IPS-20b (cell line): ENCODE measurements at regions not wholly inside any gene's neighbourhood (a gene's known extent, or its start where the extent isn't known, plus 50 kb on each side); places are given as distances from the start of the nearest gene placed in this dataset.

ENCODE experiments used
- H3K27ac ChIP-seq: one replicate; pipeline ENCODE4 v1.5.1; 2013; ENCODE audit warnings: low read length
- H3K27me3 ChIP-seq: 2 replicates; pipeline ENCODE4 v1.6.1; 2013; ENCODE audit warnings: mild to moderate bottlenecking, low read length, inconsistent platforms; ENCODE audit not compliant: insufficient read depth
- H3K36me3 ChIP-seq: 2 replicates; pipeline ENCODE4 v1.6.1; 2013; ENCODE audit warnings: low read depth, mild to moderate bottlenecking, inconsistent platforms, low read length, moderate library complexity; ENCODE audit not compliant: insufficient read depth
- H3K4me1 ChIP-seq: 2 replicates; pipeline ENCODE4 v1.6.1; 2013; ENCODE audit warnings: mild to moderate bottlenecking, control low read depth, inconsistent platforms, low read length, moderate library complexity; ENCODE audit not compliant: insufficient read depth
- H3K4me3 ChIP-seq: 2 replicates; pipeline ENCODE4 v1.5.1; 2013; ENCODE audit warnings: mild to moderate bottlenecking, low read length, inconsistent platforms
- H3K9ac ChIP-seq: 2 replicates; pipeline ENCODE4 v1.6.1; 2013; ENCODE audit warnings: low read depth, mild to moderate bottlenecking, inconsistent platforms, low read length, moderate library complexity
- H3K9me3 ChIP-seq: 2 replicates; pipeline ENCODE4 v1.6.1; 2013; ENCODE audit warnings: mild to moderate bottlenecking, low read depth, low read length, inconsistent platforms; ENCODE audit not compliant: insufficient read depth

DNA sequence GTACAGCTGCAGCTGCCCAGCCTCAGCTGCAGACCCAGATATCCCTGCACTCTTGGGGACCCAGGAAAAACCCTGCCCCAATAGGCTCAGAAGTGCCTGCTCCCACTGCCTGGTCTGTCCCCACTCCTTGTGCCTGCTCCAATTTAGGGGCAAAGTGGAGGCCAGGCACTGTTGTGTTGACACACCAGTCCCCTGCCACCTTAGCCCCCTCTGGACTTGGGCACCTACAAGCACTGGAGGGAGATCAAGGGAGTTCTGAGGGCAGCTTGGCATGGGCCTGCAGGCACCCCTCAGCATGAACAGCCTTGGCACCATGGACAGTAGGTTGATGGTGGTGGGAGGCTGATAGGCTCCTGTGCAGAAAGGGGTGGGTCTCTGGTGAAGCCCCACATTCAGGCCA is 2020.8 kb upstream of the ADGRL3 start:
- no peaks in the 10 kb centered on the region for H3K27me3 ChIP-seq
- H3K9ac ChIP-seq: no peak overlapping the region
- no peak overlapping the region for H3K4me3 ChIP-seq
- H3K4me1 ChIP-seq: no peaks in the 10 kb centered on the region
- H3K36me3 ChIP-seq: no peaks in the 10 kb centered on the region
- H3K27ac ChIP-seq: no peak overlapping the region
- no peaks in the 10 kb centered on the region for H3K9me3 ChIP-seq

DNA sequence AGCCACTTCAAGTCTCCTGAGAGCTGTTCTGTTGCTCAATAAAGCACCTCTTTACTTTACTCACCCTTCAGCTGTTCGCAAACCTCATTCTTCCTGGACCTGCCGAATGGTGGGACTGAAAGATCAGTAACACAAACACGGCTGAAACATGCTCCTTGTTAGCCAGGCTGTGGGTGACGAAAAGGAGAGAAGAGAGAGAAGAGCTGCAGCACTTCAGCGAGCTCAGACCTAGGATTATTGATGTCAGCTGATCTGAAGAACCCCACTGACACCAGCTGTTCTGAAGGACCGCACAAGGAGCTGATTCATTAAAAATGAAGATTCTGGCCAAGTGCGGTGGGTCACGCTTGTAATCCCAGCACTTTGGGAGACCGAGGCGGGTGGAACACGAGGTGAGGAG is 2020.0 kb upstream of the ADGRL3 start:
- Histone ChIP-seq H3K27ac (no peak overlapping the region), H3K4me1 (no peaks in the 10 kb centered on the region), H3K9ac (no peak overlapping the region), H3K36me3 (no peaks in the 10 kb centered on the region), H3K4me3 (no peak overlapping the region), H3K9me3 (no peaks in the 10 kb centered on the region), H3K27me3 (no peaks in the 10 kb centered on the region)

DNA sequence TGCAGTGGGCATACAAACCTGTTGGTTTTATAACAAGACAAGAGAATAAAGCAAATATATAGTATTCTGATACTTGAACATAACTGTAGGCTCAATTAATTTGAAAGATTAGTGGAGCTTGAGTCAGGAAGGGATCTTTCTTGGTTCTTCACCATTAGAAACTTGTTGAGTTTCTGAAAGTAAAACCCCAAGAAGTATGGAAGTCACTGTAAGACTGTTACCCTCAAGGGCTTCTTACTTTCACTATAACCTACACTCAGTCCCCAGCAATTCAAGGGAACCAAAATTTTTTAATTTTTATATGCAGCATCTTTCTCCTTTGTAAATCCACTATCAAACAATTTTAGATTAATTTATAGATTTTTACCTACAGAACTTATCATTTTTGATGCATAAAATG is 2019.2 kb upstream of the ADGRL3 start:
- no peaks in the 10 kb centered on the region for H3K9me3 ChIP-seq
- H3K4me3 ChIP-seq: no peak overlapping the region
- H3K9ac ChIP-seq: no peak overlapping the region
- no peaks in the 10 kb centered on the region for H3K27me3 ChIP-seq
- no peaks in the 10 kb centered on the region for H3K4me1 ChIP-seq
- no peaks in the 10 kb centered on the region for H3K36me3 ChIP-seq
- no peak overlapping the region for H3K27ac ChIP-seq

DNA sequence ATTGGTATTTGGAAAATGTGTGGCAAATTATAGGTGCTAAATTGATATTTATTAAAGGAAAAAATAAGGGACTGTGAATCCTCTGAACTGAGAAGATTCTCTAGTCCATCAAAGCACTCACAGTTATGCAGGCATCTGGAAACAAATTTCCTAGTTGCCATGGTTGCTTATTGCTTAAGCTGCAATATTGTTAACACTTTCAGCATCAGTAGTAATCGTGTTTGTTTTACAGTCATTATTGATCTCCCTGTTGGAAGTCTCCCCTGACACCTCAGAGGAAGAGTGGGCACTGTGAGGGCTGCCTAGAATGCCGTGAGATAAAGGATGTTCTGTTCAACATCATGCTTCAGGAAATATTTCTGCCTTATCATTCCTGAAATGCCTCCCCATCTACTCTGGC is 2004.3 kb upstream of the ADGRL3 start:
- no peaks in the 10 kb centered on the region for H3K36me3 ChIP-seq
- no peak overlapping the region for H3K9ac ChIP-seq
- H3K27me3 ChIP-seq: no peaks in the 10 kb centered on the region
- H3K9me3 ChIP-seq: no peaks in the 10 kb centered on the region
- no peak overlapping the region for H3K4me3 ChIP-seq
- no peak overlapping the region for H3K27ac ChIP-seq
- H3K4me1 ChIP-seq: no peaks in the 10 kb centered on the region

DNA sequence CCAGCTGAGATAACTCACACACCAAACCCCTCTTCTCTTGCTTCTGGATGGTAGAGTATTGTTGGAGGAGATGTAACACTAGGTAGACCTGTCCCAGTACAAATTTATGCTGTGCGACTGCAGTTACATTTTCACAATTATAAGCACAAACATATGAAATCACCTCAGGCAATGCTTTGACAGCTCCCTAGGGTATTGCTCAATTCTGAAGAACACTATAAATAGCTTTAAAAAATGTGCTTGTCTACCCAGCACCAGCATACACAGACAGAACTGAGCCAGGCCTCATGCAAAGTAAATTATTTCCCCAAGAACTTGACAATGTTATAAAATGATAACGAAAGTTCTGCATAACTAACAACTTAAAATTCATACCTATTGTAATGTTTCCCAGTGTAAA is 1999.1 kb upstream of the ADGRL3 start:
- H3K36me3 ChIP-seq: no peaks in the 10 kb centered on the region
- H3K4me3 ChIP-seq: no peak overlapping the region
- H3K4me1 ChIP-seq: no peaks in the 10 kb centered on the region
- H3K27ac ChIP-seq: no peak overlapping the region
- no peaks in the 10 kb centered on the region for H3K27me3 ChIP-seq
- H3K9me3 ChIP-seq: 0 out of 2 replicates have a peak, but pooled peaks cover 5% of the 10 kb centered on the region
- no peak overlapping the region for H3K9ac ChIP-seq

DNA sequence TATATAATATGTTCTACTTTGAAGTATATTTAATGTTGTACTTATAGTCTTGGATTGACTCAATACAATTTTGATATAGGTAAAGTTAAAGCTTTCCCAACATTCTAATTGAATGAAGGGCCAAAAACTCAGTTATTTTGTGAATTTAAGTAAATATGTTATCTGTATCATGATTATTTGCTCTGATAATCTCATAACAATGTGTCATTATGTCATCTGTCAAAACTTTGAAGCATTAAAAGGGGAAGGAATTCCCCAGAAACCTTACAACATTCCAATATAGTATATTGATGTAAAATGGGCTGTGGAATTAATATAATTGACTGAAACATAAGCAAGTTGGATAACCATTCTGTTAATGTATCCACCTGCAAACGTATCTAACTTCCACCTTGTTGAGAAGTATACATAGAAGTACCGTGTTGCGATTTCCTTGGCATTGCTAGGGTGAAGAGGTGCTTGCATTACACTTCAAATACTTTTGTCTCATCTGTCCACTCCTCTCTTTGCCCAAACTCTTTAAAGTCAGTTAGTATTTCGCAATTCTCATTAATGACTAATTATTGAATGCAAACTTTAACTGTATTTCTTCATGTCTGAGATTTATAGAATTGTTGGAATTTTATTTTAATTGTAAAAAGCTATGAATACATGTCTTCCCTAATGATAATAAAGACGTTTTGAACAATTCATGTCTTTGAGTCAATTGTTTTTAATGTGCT is 1982.1 kb upstream of the ADGRL3 start:
- H3K27me3 ChIP-seq: no peaks in the 10 kb centered on the region
- H3K27ac ChIP-seq: no peak overlapping the region
- H3K9ac ChIP-seq: no peak overlapping the region
- H3K4me3 ChIP-seq: no peak overlapping the region
- H3K9me3 ChIP-seq: no peaks in the 10 kb centered on the region
- H3K4me1 ChIP-seq: no peaks in the 10 kb centered on the region
- no peaks in the 10 kb centered on the region for H3K36me3 ChIP-seq

DNA sequence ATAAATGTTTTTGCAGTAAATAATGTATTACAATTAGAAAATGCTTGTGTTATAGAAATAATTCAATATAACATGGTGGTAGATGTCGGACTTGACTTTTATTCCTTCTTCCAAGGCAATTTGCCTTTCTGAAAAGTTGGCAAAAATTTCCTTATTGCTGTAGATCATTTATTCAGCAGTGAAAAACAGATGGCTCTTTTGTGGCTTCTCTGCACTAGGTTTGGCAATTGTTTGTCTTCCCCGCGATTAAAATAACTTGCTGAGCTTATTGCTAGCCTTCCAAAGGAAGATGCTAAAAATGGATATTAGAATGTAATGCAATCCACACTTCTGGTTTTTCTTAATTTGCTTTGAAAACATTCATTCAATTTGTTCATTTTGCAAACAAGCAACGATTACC is 1977.9 kb upstream of the ADGRL3 start:
- Histone ChIP-seq H3K36me3 (no peaks in the 10 kb centered on the region), H3K9ac (no peak overlapping the region), H3K4me3 (no peak overlapping the region), H3K4me1 (no peaks in the 10 kb centered on the region), H3K27ac (no peak overlapping the region), H3K27me3 (no peaks in the 10 kb centered on the region), H3K9me3 (no peaks in the 10 kb centered on the region)

DNA sequence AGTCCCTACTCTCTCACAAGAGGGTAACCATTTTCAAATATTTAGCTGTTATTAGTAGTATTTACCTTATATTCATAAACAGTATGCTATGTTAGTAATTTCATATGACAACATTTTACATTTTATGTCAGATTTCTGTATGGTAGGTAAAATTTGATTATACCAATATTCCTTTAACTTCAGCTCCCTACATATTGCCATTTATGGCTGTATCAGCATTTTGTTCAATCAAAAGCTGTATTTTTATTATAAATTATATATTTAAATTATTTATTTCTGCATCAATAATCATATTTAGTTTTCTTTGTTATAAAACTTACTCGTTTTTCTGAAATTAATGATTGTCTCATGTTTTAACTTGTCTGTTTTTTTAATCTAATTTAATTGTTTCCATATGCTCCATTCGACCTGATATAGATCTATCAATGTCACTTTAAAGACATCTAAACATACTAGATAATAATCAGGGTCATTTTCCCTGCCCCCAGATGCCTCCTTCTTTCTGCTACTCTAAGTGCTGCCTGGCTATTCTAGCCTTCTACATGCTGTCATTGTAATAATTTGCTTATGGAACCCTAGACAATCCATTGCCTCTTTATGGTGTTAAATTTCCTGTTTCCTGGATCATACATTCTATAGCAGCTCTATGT is 1976.7 kb upstream of the ADGRL3 start:
- Histone ChIP-seq H3K9me3 (no peaks in the 10 kb centered on the region), H3K4me1 (no peaks in the 10 kb centered on the region), H3K27me3 (no peaks in the 10 kb centered on the region), H3K27ac (no peak overlapping the region), H3K9ac (no peak overlapping the region), H3K36me3 (no peaks in the 10 kb centered on the region), H3K4me3 (no peak overlapping the region)

DNA sequence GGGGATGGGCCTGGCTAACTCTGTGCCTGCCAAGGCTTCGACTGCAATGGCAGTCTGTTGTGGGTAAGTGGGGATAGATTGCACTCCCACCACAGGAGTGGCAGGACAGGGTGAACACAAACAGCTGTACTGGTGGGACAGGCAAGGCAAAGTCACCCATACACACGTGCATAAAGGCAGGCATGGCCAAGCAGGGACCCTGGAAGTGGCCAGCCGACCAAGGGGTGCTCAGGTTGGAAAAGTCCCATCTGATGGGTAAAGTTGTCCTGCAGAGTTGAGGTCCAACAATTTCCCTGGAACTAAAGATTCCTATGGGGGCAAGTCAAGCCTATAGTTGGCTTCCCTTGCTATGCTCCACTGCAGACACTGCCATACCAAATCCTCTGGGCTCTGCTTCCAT is 1961.9 kb upstream of the ADGRL3 start:
- H3K4me1 ChIP-seq: 0 out of 2 replicates have a peak, but pooled peaks cover 4% of the 10 kb centered on the region
- peaks cover 15% of the 10 kb centered on the region; the same call in 1 of the 2 replicates for H3K9me3 ChIP-seq
- H3K27me3 ChIP-seq: no peaks in the 10 kb centered on the region
- no peak overlapping the region for H3K4me3 ChIP-seq
- H3K27ac ChIP-seq: no peak overlapping the region
- no peak overlapping the region for H3K9ac ChIP-seq
- no peaks in the 10 kb centered on the region for H3K36me3 ChIP-seq

DNA sequence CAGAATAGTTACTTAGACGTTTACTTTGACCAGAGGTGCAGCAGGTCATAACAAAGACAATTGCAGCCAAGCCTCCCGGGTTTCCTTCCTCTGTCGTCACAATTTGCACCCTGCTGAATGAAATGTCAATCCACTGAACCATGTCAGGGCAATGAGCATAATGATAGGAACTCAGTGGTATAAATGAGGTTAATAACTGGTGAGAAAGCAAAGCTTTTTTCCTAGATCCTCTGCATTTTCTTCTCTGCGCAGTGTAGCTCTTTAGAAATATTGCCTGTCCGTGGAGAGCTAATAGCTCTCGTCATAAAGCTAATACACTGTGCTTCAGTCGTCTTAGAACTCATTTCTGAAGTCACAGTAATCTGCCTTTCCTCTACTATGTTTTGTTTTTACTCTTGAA is 1960.1 kb upstream of the ADGRL3 start:
- Histone ChIP-seq H3K36me3 (no peaks in the 10 kb centered on the region), H3K4me1 (0 out of 2 replicates have a peak, but pooled peaks cover 4% of the 10 kb centered on the region), H3K4me3 (no peak overlapping the region), H3K27me3 (no peaks in the 10 kb centered on the region), H3K9ac (no peak overlapping the region), H3K9me3 (peaks cover 9% of the 10 kb centered on the region; the same call in 1 of the 2 replicates), H3K27ac (no peak overlapping the region)

DNA sequence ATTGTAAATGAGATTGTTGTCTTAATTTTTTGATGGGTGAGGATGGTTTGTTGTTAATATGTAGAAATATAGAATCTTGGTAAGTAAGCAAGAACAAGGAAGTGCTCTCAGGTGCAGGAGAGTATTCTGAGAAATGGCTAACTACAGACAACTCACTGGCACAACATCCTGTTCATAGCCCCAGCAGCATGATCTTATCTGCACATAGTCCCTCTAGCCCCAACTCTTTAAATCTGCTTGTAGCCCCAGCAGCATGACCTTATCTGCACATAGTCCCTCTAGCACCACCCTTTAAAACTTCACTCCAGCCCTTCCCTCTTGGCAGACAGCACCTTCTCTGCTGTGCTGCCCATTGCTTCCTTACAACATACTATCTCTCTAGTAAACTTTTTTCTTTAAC is 1957.1 kb upstream of the ADGRL3 start:
- no peaks in the 10 kb centered on the region for H3K27me3 ChIP-seq
- peaks cover 9% of the 10 kb centered on the region; the same call in 1 of the 2 replicates for H3K9me3 ChIP-seq
- no peak overlapping the region for H3K27ac ChIP-seq
- H3K4me1 ChIP-seq: 0 out of 2 replicates have a peak, but pooled peaks cover 4% of the 10 kb centered on the region
- H3K36me3 ChIP-seq: no peaks in the 10 kb centered on the region
- H3K9ac ChIP-seq: no peak overlapping the region
- H3K4me3 ChIP-seq: no peak overlapping the region

DNA sequence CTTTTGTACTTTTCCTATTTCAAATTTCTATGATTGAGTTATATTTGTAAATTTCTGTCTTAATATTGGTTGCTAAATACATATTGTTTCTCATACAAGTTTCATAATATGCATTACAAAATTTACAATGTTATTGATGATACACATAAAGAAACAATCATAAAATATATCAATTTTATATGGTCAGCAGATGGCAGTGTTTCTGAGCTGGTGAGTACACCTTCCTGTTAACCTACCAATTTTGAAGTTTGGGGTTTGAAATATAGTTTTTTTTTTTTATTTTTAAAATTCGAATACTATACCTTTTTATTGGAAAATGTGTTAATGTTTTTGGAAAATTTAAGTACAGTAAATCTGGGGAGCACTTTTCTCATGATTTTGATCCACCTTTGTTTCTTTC is 1953.1 kb upstream of the ADGRL3 start:
- peaks cover 9% of the 10 kb centered on the region; the same call in 1 of the 2 replicates for H3K9me3 ChIP-seq
- H3K4me3 ChIP-seq: no peak overlapping the region
- no peak overlapping the region for H3K27ac ChIP-seq
- no peaks in the 10 kb centered on the region for H3K27me3 ChIP-seq
- H3K36me3 ChIP-seq: no peaks in the 10 kb centered on the region
- no peak overlapping the region for H3K9ac ChIP-seq
- H3K4me1 ChIP-seq: no peaks in the 10 kb centered on the region
